GM23248 (cell line): ENCODE measurements at regions not wholly inside any gene's neighbourhood (a gene's known extent, or its start where the extent isn't known, plus 50 kb on each side); places are given as distances from the start of the nearest gene placed in this dataset.

ENCODE experiments used
- DNase-seq: peaks from one replicate; pipeline ENCODE4 v3.0.0-alpha.2; 2015
- H2AFZ ChIP-seq: fragments of 200-600 bp; sonication (generic); 2 replicates; pipeline ENCODE4 v1.6.1; 2016; ENCODE audit warnings: antibody characterized with exemption
- H3F3A ChIP-seq: fragments of 200-600 bp; sonication (generic); 2 replicates; pipeline ENCODE4 v1.6.1; 2016; ENCODE audit warnings: mild to moderate bottlenecking, antibody characterized with exemption, mixed run types; ENCODE audit not compliant: insufficient read depth
- H3K27ac ChIP-seq: fragments of 200-600 bp; sonication (generic); 2 replicates; pipeline ENCODE4 v1.5.1; 2016; ENCODE audit warnings: mild to moderate bottlenecking
- H3K27me3 ChIP-seq: fragments of 200-600 bp; sonication (generic); replicated peaks from 2 replicates; pipeline ENCODE4 v1.6.1; 2016; ENCODE audit warnings: mild to moderate bottlenecking; ENCODE audit not compliant: insufficient read depth
- H3K36me3 ChIP-seq: fragments of 200-600 bp; sonication (generic); 2 replicates; pipeline ENCODE4 v1.6.1; 2016; ENCODE audit warnings: low read depth, mild to moderate bottlenecking
- H3K4me1 ChIP-seq: fragments of 200-600 bp; sonication (generic); 2 replicates; pipeline ENCODE4 v1.6.1; 2016; ENCODE audit warnings: mild to moderate bottlenecking; ENCODE audit not compliant: insufficient read depth
- H3K4me2 ChIP-seq: fragments of 200-600 bp; sonication (generic); one replicate; pipeline ENCODE4 v1.6.1; 2016; ENCODE audit warnings: mild to moderate bottlenecking; ENCODE audit not compliant: unreplicated experiment
- H3K4me3 ChIP-seq: fragments of 200-600 bp; sonication (generic); 2 replicates; pipeline ENCODE4 v1.5.1; 2016; ENCODE audit warnings: mild to moderate bottlenecking
- H3K79me2 ChIP-seq: fragments of 200-600 bp; sonication (generic); 2 replicates; pipeline ENCODE4 v1.6.1; 2016; ENCODE audit warnings: mild to moderate bottlenecking; ENCODE audit not compliant: insufficient read depth
- H3K9ac ChIP-seq: fragments of 200-600 bp; sonication (generic); 2 replicates; pipeline ENCODE4 v1.6.1; 2016; ENCODE audit warnings: mild to moderate bottlenecking
- H3K9me2 ChIP-seq: fragments of 200-600 bp; sonication (generic); 2 replicates; pipeline ENCODE4 v1.6.1; 2016; ENCODE audit warnings: mixed run types, mild to moderate bottlenecking, moderate library complexity; ENCODE audit not compliant: insufficient read depth
- H3K9me3 ChIP-seq: fragments of 200-600 bp; sonication (generic); one replicate; pipeline ENCODE4 v1.6.1; 2017; ENCODE audit warnings: low read depth
- H4K20me1 ChIP-seq: fragments of 200-600 bp; sonication (generic); 2 replicates; pipeline ENCODE4 v1.6.0; 2016; ENCODE audit not compliant: insufficient read depth
- EZH2 ChIP-seq: fragments of 200-600 bp; sonication (generic); IDR thresholded peaks from 2 replicates; pipeline ENCODE4 v1.6.1; 2018; ENCODE audit warnings: antibody characterized with exemption, mild to moderate bottlenecking; ENCODE audit not compliant: insufficient read depth, poor library complexity, severe bottlenecking
- EZH2phosphoT487 ChIP-seq: fragments of 200-600 bp; sonication (generic); IDR thresholded peaks from 2 replicates; pipeline ENCODE4 v1.6.1; 2018; ENCODE audit warnings: antibody characterized with exemption, moderate library complexity, mild to moderate bottlenecking, low read depth; ENCODE audit not compliant: insufficient read depth
- WGBS, 2 experiments: methylation state at CpG; one replicate each; pipeline ENCODE4 v1.1.6; 2015 to 2017; ENCODE audit warnings: low lambda C conversion rate in 2 of 2, low coverage in 1 of 2; ENCODE audit errors: missing lambda C conversion rate in 2 of 2; 5-methylcytosine and 5-hydroxymethylcytosine counted together
- in situ Hi-C: fragments of 300-500 bp; cut with MboI; formaldehyde crosslinking; loops from 2 replicates; pipeline ENCODE4 v1.15.0; 2020

GRCh38 chr10:118805146-118805545 is 50.4 kb upstream of the CACUL1 start:
- no peak for TF ChIP-seq EZH2phosphoT487
- TF ChIP-seq EZH2 = no peak
- Histone ChIP-seq H3K27me3 (peaks cover 6% of the 10 kb centered on the region), H3K27ac (no peak overlapping the region), H2AFZ (no peak overlapping the region), H3K79me2 (no peaks in the 10 kb centered on the region), H3K4me1 (no peaks in the 10 kb centered on the region), H3K36me3 (no peaks in the 10 kb centered on the region), H3F3A (no peaks in the 10 kb centered on the region), H3K9me2 (no peaks in the 10 kb centered on the region), H4K20me1 (no peaks in the 10 kb centered on the region), H3K4me2 (no peak overlapping the region), H3K4me3 (no peak overlapping the region), H3K9ac (no peak overlapping the region), H3K9me3 (no peaks in the 10 kb centered on the region)
- WGBS, 2 experiments = 76 to 82% methylated on average over 9 of the region's 9 CpGs
- no peak for DNase-seq
- in situ Hi-C loops = no loop called here

- in situ Hi-C loops = no loop called here
- no peak overlapping the region for H3K9ac ChIP-seq
- no peaks in the 10 kb centered on the region for H3K9me2 ChIP-seq
- H3K4me3 ChIP-seq = no peak overlapping the region
- TF ChIP-seq EZH2phosphoT487 (no peak), EZH2 (no peak)
- no peaks in the 10 kb centered on the region for H3F3A ChIP-seq
- H3K4me1 ChIP-seq = no peaks in the 10 kb centered on the region
- peaks cover 11% of the 10 kb centered on the region for H3K27me3 ChIP-seq
- H3K79me2 ChIP-seq = no peaks in the 10 kb centered on the region
- H3K9me3 ChIP-seq = no peaks in the 10 kb centered on the region
- no peak overlapping the region for H2AFZ ChIP-seq
- 70 to 74% methylated on average over 13 of the region's 13 CpGs for WGBS, 2 experiments
- H3K4me2 ChIP-seq = no peak overlapping the region
- H4K20me1 ChIP-seq = no peaks in the 10 kb centered on the region
- DNase-seq = no peak
- no peak overlapping the region for H3K27ac ChIP-seq
- no peaks in the 10 kb centered on the region for H3K36me3 ChIP-seq
These were observed 52.9 kb upstream of the CACUL1 start for GRCh38 chr10:118807512-118808305.

- no peak for DNase-seq
- Histone ChIP-seq H3K9me3 (no peaks in the 10 kb centered on the region), H3F3A (no peaks in the 10 kb centered on the region), H3K79me2 (no peaks in the 10 kb centered on the region), H3K36me3 (no peaks in the 10 kb centered on the region), H3K9me2 (no peaks in the 10 kb centered on the region), H3K4me2 (no peak overlapping the region), H3K9ac (no peak overlapping the region), H3K27me3 (peaks cover 11% of the 10 kb centered on the region; the same call in 1 of the 2 replicates), H3K27ac (no peak overlapping the region), H2AFZ (no peak overlapping the region), H3K4me1 (no peaks in the 10 kb centered on the region), H4K20me1 (no peaks in the 10 kb centered on the region), H3K4me3 (no peak overlapping the region)
- TF ChIP-seq EZH2phosphoT487 (no peak), EZH2 (no peak)
- 82 to 84% methylated on average over 21 of the region's 21 CpGs for WGBS, 2 experiments
- in situ Hi-C loops = no loop called here
These were observed 54.0 kb upstream of the CACUL1 start for GRCh38 chr10:118808601-118809356.

- Histone ChIP-seq H3F3A (no peaks in the 10 kb centered on the region), H3K4me2 (no peak overlapping the region), H3K79me2 (no peaks in the 10 kb centered on the region), H3K9ac (no peak overlapping the region), H2AFZ (no peak overlapping the region), H3K9me3 (no peaks in the 10 kb centered on the region), H3K36me3 (no peaks in the 10 kb centered on the region), H3K9me2 (no peaks in the 10 kb centered on the region), H3K27ac (no peak overlapping the region), H4K20me1 (no peaks in the 10 kb centered on the region), H3K27me3 (0 out of 2 replicates have a peak, but pooled peaks cover 5% of the 10 kb centered on the region), H3K4me1 (no peaks in the 10 kb centered on the region), H3K4me3 (no peak overlapping the region)
- TF ChIP-seq EZH2 (no peak), EZH2phosphoT487 (no peak)
- no peak for DNase-seq
- WGBS, 2 experiments = 61 to 65% methylated on average over 20 of the region's 20 CpGs
- in situ Hi-C loops = no loop called here
These were observed 54.8 kb upstream of the CACUL1 start for GRCh38 chr10:118809357-118810220.
